ENCODE measurements at regions not wholly inside any gene's neighbourhood (a gene's known extent, or its start where the extent isn't known, plus 50 kb on each side); places are given as distances from the start of the nearest gene placed in this dataset.

DNA sequence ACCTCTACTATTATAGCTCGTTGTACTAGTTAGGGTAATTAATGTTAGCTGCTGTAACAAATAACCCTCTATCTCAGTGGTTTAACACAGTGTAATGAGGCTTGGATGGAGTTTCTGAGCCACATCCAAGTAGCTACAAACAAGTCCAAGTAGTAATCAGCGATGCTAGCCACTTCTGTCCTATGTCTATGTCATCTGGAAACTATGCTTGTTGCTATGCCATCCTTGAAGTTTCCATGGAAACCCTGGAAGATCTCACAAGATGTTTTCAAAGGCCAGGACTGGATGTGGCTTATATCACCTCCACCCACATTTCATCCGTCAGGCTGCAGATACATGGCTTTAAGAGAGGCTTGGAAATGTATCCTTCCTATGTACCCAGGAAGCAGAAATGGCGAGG is 422.1 kb downstream of the AACS start:
- ATAC-seq (no peak), DNase-seq (no peak)
- Histone ChIP-seq H2AFZ (ENCODE audit: low read length) (no peak overlapping the region), H3K27me3 (ENCODE audit: low read length) (peaks cover 3% of the 10 kb centered on the region; the same call in 1 of the 2 replicates), H4K20me1 (ENCODE audit: low read length) (no peaks in the 10 kb centered on the region), H3K27ac (ENCODE audit: low read length) (no peak overlapping the region), H3K36me3 (ENCODE audit: low read depth, low read length) (no peaks in the 10 kb centered on the region), H3K4me2 (ENCODE audit: low read length) (no peak overlapping the region), H3K4me3 (ENCODE audit: low read length) (no peak overlapping the region), H3K9me3 (ENCODE audit: low read length) (no peaks in the 10 kb centered on the region), H3K4me1 (ENCODE audit: insufficient read depth, low read length) (no peaks in the 10 kb centered on the region), H3F3A (ENCODE audit: low read length, unreplicated experiment) (no peaks in the 10 kb centered on the region), H3K9me2 (replicated peaks; ENCODE audit: low read length) (no peaks in the 10 kb centered on the region), H3K9ac (ENCODE audit: low read length) (no peak overlapping the region), H3K79me2 (ENCODE audit: low read length) (no peaks in the 10 kb centered on the region)
- no TSS peak for BruUV-seq (replicated peaks)
- ChIA-PET CTCF (no interaction called here), POLR2A (ENCODE audit: unreplicated experiment) (no interaction called here)
- intact Hi-C loops (cut with micrococcal nuclease): no loop called here
- TF ChIP-seq EZH2 (IDR thresholded peaks at IDR 0.05; ENCODE audit: low read length, unreplicated experiment) (no peak), EZH2phosphoT487 (IDR thresholded peaks at IDR 0.05; ENCODE audit: borderline replicate concordance, low read length) (no peak)
- TF ChIP-seq, protein P1, sequence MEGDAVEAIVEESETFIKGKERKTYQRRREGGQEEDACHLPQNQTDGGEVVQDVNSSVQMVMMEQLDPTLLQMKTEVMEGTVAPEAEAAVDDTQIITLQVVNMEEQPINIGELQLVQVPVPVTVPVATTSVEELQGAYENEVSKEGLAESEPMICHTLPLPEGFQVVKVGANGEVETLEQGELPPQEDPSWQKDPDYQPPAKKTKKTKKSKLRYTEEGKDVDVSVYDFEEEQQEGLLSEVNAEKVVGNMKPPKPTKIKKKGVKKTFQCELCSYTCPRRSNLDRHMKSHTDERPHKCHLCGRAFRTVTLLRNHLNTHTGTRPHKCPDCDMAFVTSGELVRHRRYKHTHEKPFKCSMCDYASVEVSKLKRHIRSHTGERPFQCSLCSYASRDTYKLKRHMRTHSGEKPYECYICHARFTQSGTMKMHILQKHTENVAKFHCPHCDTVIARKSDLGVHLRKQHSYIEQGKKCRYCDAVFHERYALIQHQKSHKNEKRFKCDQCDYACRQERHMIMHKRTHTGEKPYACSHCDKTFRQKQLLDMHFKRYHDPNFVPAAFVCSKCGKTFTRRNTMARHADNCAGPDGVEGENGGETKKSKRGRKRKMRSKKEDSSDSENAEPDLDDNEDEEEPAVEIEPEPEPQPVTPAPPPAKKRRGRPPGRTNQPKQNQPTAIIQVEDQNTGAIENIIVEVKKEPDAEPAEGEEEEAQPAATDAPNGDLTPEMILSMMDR (conservative IDR thresholded peaks at IDR 0.05; ENCODE audit: low read depth, low read length): no peak

DNA sequence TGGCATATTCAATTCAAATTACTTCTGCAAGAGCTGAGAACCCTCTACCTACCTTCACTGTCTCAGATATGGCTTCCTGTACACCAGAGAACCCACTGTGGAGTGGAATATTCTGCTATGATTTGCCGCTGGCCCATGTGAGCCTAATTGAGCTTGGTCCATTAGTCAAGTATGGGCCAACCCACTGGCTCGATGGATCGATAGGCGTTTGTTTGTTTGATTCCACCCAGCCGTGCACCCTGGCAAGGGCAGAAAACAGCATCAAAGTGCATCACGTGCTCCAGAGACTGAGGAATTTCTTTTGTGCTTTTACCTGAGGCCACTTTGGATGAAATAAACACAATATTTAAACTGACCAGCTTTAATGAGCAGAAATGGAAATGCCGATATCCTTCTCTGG is 426.3 kb downstream of the AACS start:
- intact Hi-C loops (cut with micrococcal nuclease): no loop called here
- Histone ChIP-seq H3K79me2 (ENCODE audit: low read length) (no peaks in the 10 kb centered on the region), H3K4me3 (ENCODE audit: low read length) (no peak overlapping the region), H3K9me3 (ENCODE audit: low read length) (no peaks in the 10 kb centered on the region), H3K27ac (ENCODE audit: low read length) (no peak overlapping the region), H2AFZ (ENCODE audit: low read length) (no peak overlapping the region), H3F3A (ENCODE audit: low read length, unreplicated experiment) (no peaks in the 10 kb centered on the region), H3K9ac (ENCODE audit: low read length) (no peak overlapping the region), H3K9me2 (replicated peaks; ENCODE audit: low read length) (no peaks in the 10 kb centered on the region), H3K4me1 (ENCODE audit: insufficient read depth, low read length) (no peaks in the 10 kb centered on the region), H4K20me1 (ENCODE audit: low read length) (no peaks in the 10 kb centered on the region), H3K4me2 (ENCODE audit: low read length) (no peak overlapping the region), H3K27me3 (ENCODE audit: low read length) (no peaks in the 10 kb centered on the region), H3K36me3 (ENCODE audit: low read depth, low read length) (no peaks in the 10 kb centered on the region)
- CTCF ChIA-PET: no interaction called here
- DNase-seq (no peak), ATAC-seq (no peak)
- no peak for TF ChIP-seq EZH2phosphoT487 (IDR thresholded peaks at IDR 0.05; ENCODE audit: borderline replicate concordance, low read length)
- TF ChIP-seq, protein P1 (conservative IDR thresholded peaks at IDR 0.05; ENCODE audit: low read depth, low read length): no peak
- no peak for TF ChIP-seq EZH2 (IDR thresholded peaks at IDR 0.05; ENCODE audit: low read length, unreplicated experiment)
- POLR2A ChIA-PET (ENCODE audit: unreplicated experiment): no interaction called here
- no TSS peak for BruUV-seq (replicated peaks)

DNA sequence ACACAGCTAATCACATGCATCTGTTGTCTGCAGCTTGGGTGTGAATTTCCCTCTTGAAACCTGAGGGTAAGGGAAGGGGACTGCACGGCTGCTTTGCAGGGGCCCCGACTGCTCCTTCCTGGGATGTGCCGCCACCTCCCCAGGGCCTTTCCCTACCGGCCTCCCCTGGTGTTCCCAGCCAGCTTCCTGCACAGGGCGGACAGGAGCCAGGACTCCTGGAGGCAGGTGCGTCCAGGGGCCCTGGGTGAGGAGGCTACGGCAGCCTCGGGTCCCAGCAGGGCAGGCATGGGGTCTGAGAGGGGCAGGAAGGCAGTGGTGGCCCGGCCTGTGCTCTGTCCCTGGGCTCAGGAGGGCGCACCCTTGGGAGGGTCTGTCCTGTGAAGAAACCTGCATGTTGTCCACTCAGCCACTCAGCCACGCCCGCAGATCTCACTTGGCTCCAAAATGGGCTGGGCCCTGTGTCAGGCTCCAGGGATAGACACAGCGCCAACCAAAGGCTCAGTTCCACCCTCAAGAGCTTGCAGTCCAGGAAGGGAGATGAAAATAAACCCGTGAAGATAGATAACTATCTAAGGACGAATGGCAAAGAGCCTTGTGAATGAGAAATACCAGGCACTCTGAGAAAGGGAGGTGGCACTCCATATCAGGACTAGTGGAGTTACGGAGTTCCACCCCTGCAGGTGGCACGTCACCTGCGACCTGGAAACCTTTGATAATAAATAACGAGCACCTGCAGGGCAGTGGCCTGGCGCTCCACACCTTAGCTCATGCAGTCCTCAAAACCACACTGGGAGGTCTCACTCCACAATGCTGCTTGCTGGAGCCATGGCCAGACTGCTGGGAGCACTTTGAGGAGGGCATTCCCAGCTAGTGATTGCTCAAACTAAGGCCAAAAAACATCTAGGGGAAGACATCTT is 427.4 kb downstream of the AACS start:
- no peaks in the 10 kb centered on the region for H3K36me3 ChIP-seq (ENCODE audit: low read depth, low read length)
- H4K20me1 ChIP-seq (ENCODE audit: low read length): no peaks in the 10 kb centered on the region
- H3K27ac ChIP-seq (ENCODE audit: low read length): no peak overlapping the region
- no peak overlapping the region for H3K4me2 ChIP-seq (ENCODE audit: low read length)
- ATAC-seq (no peak), DNase-seq (no peak)
- TF ChIP-seq, protein P1 (conservative IDR thresholded peaks at IDR 0.05; ENCODE audit: low read depth, low read length): no peak
- no peak for TF ChIP-seq EZH2 (IDR thresholded peaks at IDR 0.05; ENCODE audit: low read length, unreplicated experiment)
- TF ChIP-seq EZH2phosphoT487 (IDR thresholded peaks at IDR 0.05; ENCODE audit: borderline replicate concordance, low read length): no peak
- no peaks in the 10 kb centered on the region for H3K9me2 ChIP-seq (replicated peaks; ENCODE audit: low read length)
- H2AFZ ChIP-seq (ENCODE audit: low read length): no peak overlapping the region
- no peak overlapping the region for H3K9ac ChIP-seq (ENCODE audit: low read length)
- no peaks in the 10 kb centered on the region for H3K9me3 ChIP-seq (ENCODE audit: low read length)
- H3F3A ChIP-seq (ENCODE audit: low read length, unreplicated experiment): no peaks in the 10 kb centered on the region
- no peaks in the 10 kb centered on the region for H3K4me1 ChIP-seq (ENCODE audit: insufficient read depth, low read length)
- no TSS peak for BruUV-seq (replicated peaks)
- ChIA-PET POLR2A (ENCODE audit: unreplicated experiment) (no interaction called here), CTCF (no interaction called here)
- H3K27me3 ChIP-seq (ENCODE audit: low read length): no peaks in the 10 kb centered on the region
- H3K4me3 ChIP-seq (ENCODE audit: low read length): no peak overlapping the region
- no peaks in the 10 kb centered on the region for H3K79me2 ChIP-seq (ENCODE audit: low read length)
- intact Hi-C loops (cut with micrococcal nuclease): no loop called here

All from PC-3 (cell line).